Astrocyte (in vitro differentiated cells and primary cell): ENCODE measurements at regions not wholly inside any gene's neighbourhood (a gene's known extent, or its start where the extent isn't known, plus 50 kb on each side); places are given as distances from the start of the nearest gene placed in this dataset.
A peak's percentile ranks its signal among the peaks of the same experiment; 100 is the strongest.

Source experiments
- DNase-seq: peaks from one replicate; pipeline ENCODE4 v3.0.0-alpha.2; 2010; ENCODE audit warnings: low read depth
- FAIRE-seq: peaks from 2 replicates; lab custom pipeline; 2011; peaks lifted over from hg19 to GRCh38; lab: Jason Lieb, UNC
- H2AFZ ChIP-seq: 2 replicates; pipeline ENCODE4 v1.6.0; 2012; ENCODE audit warnings: low read depth, low read length, inconsistent platforms
- H3K27ac ChIP-seq: 2 replicates; pipeline ENCODE4 v1.5.1; 2011; ENCODE audit warnings: low read depth, low read length, inconsistent platforms
- H3K27me3 ChIP-seq: 2 replicates; pipeline ENCODE4 v1.6.0; 2011; ENCODE audit warnings: low read length, inconsistent platforms; ENCODE audit not compliant: insufficient read depth
- H3K36me3 ChIP-seq: 2 replicates; pipeline ENCODE4 v1.5.1; 2011; ENCODE audit warnings: low read length, inconsistent platforms; ENCODE audit not compliant: insufficient read depth
- H3K4me1 ChIP-seq: 2 replicates; pipeline ENCODE4 v1.5.1; 2011; ENCODE audit warnings: low read length, inconsistent platforms; ENCODE audit not compliant: insufficient read depth
- H3K4me2 ChIP-seq: 2 replicates; pipeline ENCODE4 v1.6.0; 2012; ENCODE audit warnings: low read length, inconsistent platforms
- H3K4me3 ChIP-seq: 2 replicates; pipeline ENCODE4 v1.5.1; 2011; ENCODE audit warnings: low read depth, mild to moderate bottlenecking, low read length, inconsistent platforms; ENCODE audit not compliant: insufficient read depth
- H3K79me2 ChIP-seq: 2 replicates; pipeline ENCODE4 v1.6.0; 2012; ENCODE audit warnings: mild to moderate bottlenecking, low read length, inconsistent platforms; ENCODE audit not compliant: insufficient read depth
- H3K9ac ChIP-seq: 2 replicates; pipeline ENCODE4 v1.6.0; 2012; ENCODE audit warnings: mild to moderate bottlenecking, low read length, inconsistent platforms
- H3K9me3 ChIP-seq: 2 replicates; pipeline ENCODE4 v1.5.1; 2012; ENCODE audit warnings: low read depth, mild to moderate bottlenecking, low read length, inconsistent platforms; ENCODE audit not compliant: insufficient read depth
- H4K20me1 ChIP-seq: 2 replicates; pipeline ENCODE4 v1.6.0; 2012; ENCODE audit warnings: low read length, inconsistent platforms; ENCODE audit not compliant: insufficient read depth
- H3K27ac Mint-ChIP-seq: one replicate; pipeline ENCODE4 v1.8.0; 2021; ENCODE audit warnings: mild to moderate bottlenecking, mixed read lengths; ENCODE audit not compliant: unreplicated experiment
- H3K27me3 Mint-ChIP-seq: one replicate; pipeline ENCODE4 v1.8.0; 2021; ENCODE audit warnings: low read depth, mixed read lengths; ENCODE audit not compliant: unreplicated experiment
- H3K36me3 Mint-ChIP-seq: one replicate; pipeline ENCODE4 v1.8.0; 2021; ENCODE audit warnings: low read depth, mixed read lengths; ENCODE audit not compliant: unreplicated experiment
- H3K4me1 Mint-ChIP-seq: one replicate; pipeline ENCODE4 v1.8.0; 2021; ENCODE audit warnings: low read depth, mixed read lengths; ENCODE audit not compliant: unreplicated experiment
- H3K4me3 Mint-ChIP-seq: one replicate; pipeline ENCODE4 v1.8.0; 2021; ENCODE audit warnings: mild to moderate bottlenecking, moderate library complexity, mixed read lengths; ENCODE audit not compliant: unreplicated experiment
- H3K9me3 Mint-ChIP-seq: one replicate; pipeline ENCODE4 v1.8.0; 2021; ENCODE audit warnings: mild to moderate bottlenecking, mixed read lengths; ENCODE audit not compliant: unreplicated experiment
- EZH2 ChIP-seq: IDR thresholded peaks from 2 replicates; pipeline ENCODE4 v1.6.1; 2012; ENCODE audit warnings: mild to moderate bottlenecking, low read length, inconsistent platforms; ENCODE audit not compliant: insufficient read depth
- TF ChIP-seq, protein P1 (sequence below): IDR thresholded peaks from 2 replicates; pipeline ENCODE4 v1.5.1; 2011; ENCODE audit warnings: low read depth, mild to moderate bottlenecking, inconsistent platforms, low read length, moderate library complexity; ENCODE audit not compliant: insufficient read depth

DNA sequence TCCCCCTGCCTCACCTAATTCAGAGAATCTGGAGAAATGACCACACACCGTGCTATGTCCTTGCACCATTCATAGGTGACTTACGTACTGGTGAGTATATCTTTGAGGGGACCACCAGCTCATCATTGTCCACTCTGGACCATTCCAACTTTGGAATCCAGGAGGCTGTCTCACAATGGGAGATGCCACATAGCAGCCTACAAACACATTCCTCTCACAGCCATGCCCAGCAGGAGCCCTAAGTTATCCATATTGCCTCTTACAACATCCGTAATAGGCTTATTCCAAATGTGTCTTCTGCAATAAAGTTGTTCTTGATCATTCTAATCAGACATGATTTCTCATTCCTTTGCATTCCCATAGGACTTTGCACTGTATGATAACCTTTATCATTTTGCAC is 436.7 kb downstream of the EFNB2 start:
- H3K27ac Mint-ChIP-seq = no peak overlapping the region
- Histone ChIP-seq H3K27ac (no peak overlapping the region), H4K20me1 (no peaks in the 10 kb centered on the region), H3K4me1 (peaks cover 30% of the 10 kb centered on the region), H3K4me2 (no peak overlapping the region), H3K9ac (no peak overlapping the region), H2AFZ (peak overlapping the region; percentile 3), H3K4me3 (no peak overlapping the region), H3K9me3 (no peaks in the 10 kb centered on the region), H3K79me2 (no peaks in the 10 kb centered on the region), H3K36me3 (no peaks in the 10 kb centered on the region), H3K27me3 (no peaks in the 10 kb centered on the region)
- H3K4me3 Mint-ChIP-seq = no peak overlapping the region
- peak; percentile 29 for FAIRE-seq
- no peak for TF ChIP-seq EZH2
- TF ChIP-seq, protein P1, sequence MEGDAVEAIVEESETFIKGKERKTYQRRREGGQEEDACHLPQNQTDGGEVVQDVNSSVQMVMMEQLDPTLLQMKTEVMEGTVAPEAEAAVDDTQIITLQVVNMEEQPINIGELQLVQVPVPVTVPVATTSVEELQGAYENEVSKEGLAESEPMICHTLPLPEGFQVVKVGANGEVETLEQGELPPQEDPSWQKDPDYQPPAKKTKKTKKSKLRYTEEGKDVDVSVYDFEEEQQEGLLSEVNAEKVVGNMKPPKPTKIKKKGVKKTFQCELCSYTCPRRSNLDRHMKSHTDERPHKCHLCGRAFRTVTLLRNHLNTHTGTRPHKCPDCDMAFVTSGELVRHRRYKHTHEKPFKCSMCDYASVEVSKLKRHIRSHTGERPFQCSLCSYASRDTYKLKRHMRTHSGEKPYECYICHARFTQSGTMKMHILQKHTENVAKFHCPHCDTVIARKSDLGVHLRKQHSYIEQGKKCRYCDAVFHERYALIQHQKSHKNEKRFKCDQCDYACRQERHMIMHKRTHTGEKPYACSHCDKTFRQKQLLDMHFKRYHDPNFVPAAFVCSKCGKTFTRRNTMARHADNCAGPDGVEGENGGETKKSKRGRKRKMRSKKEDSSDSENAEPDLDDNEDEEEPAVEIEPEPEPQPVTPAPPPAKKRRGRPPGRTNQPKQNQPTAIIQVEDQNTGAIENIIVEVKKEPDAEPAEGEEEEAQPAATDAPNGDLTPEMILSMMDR = no peak
- DNase-seq = no peak
- H3K27me3 Mint-ChIP-seq = no peaks in the 10 kb centered on the region
- peaks cover 1% of the 10 kb centered on the region for H3K9me3 Mint-ChIP-seq
- no peaks in the 10 kb centered on the region for H3K36me3 Mint-ChIP-seq
- H3K4me1 Mint-ChIP-seq = peaks cover 21% of the 10 kb centered on the region

DNA sequence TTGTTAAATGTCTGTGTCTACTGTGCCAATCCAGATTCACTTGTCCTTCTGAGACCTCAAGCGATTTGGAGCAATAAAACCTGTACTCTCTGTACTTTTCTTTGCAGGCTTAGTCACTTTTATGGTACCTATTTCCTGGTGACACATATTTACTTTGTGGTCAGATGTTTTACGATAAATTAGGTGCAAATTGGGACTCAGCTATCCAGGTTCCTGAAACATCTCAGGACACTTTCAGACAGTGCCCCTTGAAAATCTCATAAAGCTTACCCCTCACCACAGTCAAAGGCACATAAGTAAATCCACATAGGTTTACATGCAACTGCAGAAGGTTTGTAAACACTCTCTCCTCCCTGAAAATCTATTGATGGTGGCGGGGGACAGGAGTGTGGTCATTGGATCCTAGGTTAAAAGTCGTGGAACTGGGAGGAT is 438.8 kb downstream of the EFNB2 start:
- H3K79me2 ChIP-seq = no peaks in the 10 kb centered on the region
- no peaks in the 10 kb centered on the region for H4K20me1 ChIP-seq
- no peaks in the 10 kb centered on the region for H3K36me3 ChIP-seq
- H3K4me2 ChIP-seq = no peak overlapping the region
- no peaks in the 10 kb centered on the region for H3K27me3 Mint-ChIP-seq
- peaks cover 15% of the 10 kb centered on the region for H3K4me1 Mint-ChIP-seq
- no peak overlapping the region for H3K4me3 ChIP-seq
- FAIRE-seq (no peak), DNase-seq (no peak)
- H3K9me3 Mint-ChIP-seq = no peaks in the 10 kb centered on the region
- H3K9ac ChIP-seq = no peak overlapping the region
- no peak overlapping the region for H3K27ac ChIP-seq
- no peak overlapping the region for H3K27ac Mint-ChIP-seq
- H2AFZ ChIP-seq = no peak overlapping the region
- no peak overlapping the region for H3K4me3 Mint-ChIP-seq
- H3K27me3 ChIP-seq = no peaks in the 10 kb centered on the region
- H3K36me3 Mint-ChIP-seq = no peaks in the 10 kb centered on the region
- no peak for TF ChIP-seq EZH2
- TF ChIP-seq, protein P1 = no peak
- H3K9me3 ChIP-seq = no peaks in the 10 kb centered on the region
- peaks cover 15% of the 10 kb centered on the region for H3K4me1 ChIP-seq

DNA sequence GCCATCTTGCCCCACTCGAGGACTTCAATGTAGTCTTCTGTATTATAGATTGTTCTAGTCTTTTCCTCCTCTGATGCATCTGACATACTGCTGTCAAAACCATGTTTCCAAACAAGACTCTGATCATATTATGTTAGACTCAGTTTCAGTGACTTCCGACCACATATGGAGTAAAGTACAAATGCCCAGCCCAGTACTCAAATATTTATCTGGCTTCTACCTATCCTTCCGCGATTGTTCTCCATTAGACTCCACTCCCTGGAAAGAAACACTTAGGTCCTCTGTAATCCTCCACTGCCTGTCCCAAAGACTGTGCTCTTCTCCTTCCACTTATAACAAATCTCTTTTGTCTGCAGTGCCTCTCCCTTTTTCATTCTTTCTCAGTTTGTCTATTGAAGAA is 439.5 kb downstream of the EFNB2 start:
- FAIRE-seq = no peak
- Histone ChIP-seq H4K20me1 (no peaks in the 10 kb centered on the region), H3K4me3 (no peak overlapping the region), H3K4me1 (peaks cover 10% of the 10 kb centered on the region), H3K36me3 (no peaks in the 10 kb centered on the region), H3K4me2 (no peak overlapping the region), H3K27me3 (no peaks in the 10 kb centered on the region), H2AFZ (no peak overlapping the region), H3K9ac (no peak overlapping the region), H3K27ac (no peak overlapping the region), H3K79me2 (no peaks in the 10 kb centered on the region), H3K9me3 (no peaks in the 10 kb centered on the region)
- peaks cover 9% of the 10 kb centered on the region for H3K4me1 Mint-ChIP-seq
- DNase-seq = no peak
- no peak overlapping the region for H3K4me3 Mint-ChIP-seq
- H3K36me3 Mint-ChIP-seq = no peaks in the 10 kb centered on the region
- H3K27ac Mint-ChIP-seq = no peak overlapping the region
- no peaks in the 10 kb centered on the region for H3K27me3 Mint-ChIP-seq
- H3K9me3 Mint-ChIP-seq = no peaks in the 10 kb centered on the region
- TF ChIP-seq, protein P1 = no peak
- no peak for TF ChIP-seq EZH2
